ENCODE measurements at regions not wholly inside any gene's neighbourhood (a gene's known extent, or its start where the extent isn't known, plus 50 kb on each side); places are given as distances from the start of the nearest gene placed in this dataset.
"Not testable (repeated sequence)": the region's sequence is repeated elsewhere in the genome, so short reads cannot be mapped to it uniquely, and the experiment has no call there.

- no peaks in the 10 kb centered on the region for H3K36me3 ChIP-seq
- peaks cover 4% of the 10 kb centered on the region for H3K27me3 ChIP-seq
- no peaks in the 10 kb centered on the region for H3K9me3 ChIP-seq
- H3K4me1 ChIP-seq (ENCODE audit: control insufficient read depth in 1 of 2, insufficient read depth in 1 of 2, low read depth in 1 of 2, low read length in 1 of 2), result no peaks in the 10 kb centered on the region
- TF ChIP-seq CTCF (IDR thresholded peaks at IDR 0.05), result no peak
- no peak overlapping the region for H3K27ac ChIP-seq
- H3K4me3 ChIP-seq (ENCODE audit: low read depth in 1 of 2, low read length in 1 of 2), result no peak overlapping the region
Observed at GRCh38 chr20:48486065-48486464, 341.7 kb downstream of the PREX1 start.

- H3K27ac ChIP-seq; H3K4me1 ChIP-seq (ENCODE audit: control insufficient read depth in 1 of 2, insufficient read depth in 1 of 2, low read depth in 1 of 2, low read length in 1 of 2); H3K9me3 ChIP-seq; H3K36me3 ChIP-seq; H3K4me3 ChIP-seq (ENCODE audit: low read depth in 1 of 2, low read length in 1 of 2): not testable (repeated sequence)
- H3K27me3 ChIP-seq, result peaks cover 13% of the 10 kb centered on the region
Observed at GRCh38 chr20:48485153-48485552, 342.6 kb downstream of the PREX1 start.

- H3K36me3 ChIP-seq, result no peaks in the 10 kb centered on the region
- TF ChIP-seq CTCF (IDR thresholded peaks at IDR 0.05), result no peak
- no peak overlapping the region for H3K27ac ChIP-seq
- H3K4me1 ChIP-seq (ENCODE audit: control insufficient read depth in 1 of 2, insufficient read depth in 1 of 2, low read depth in 1 of 2, low read length in 1 of 2), result no peaks in the 10 kb centered on the region
- no peak overlapping the region for H3K4me3 ChIP-seq (ENCODE audit: low read depth in 1 of 2, low read length in 1 of 2)
- H3K27me3 ChIP-seq, result peaks cover 29% of the 10 kb centered on the region
- no peaks in the 10 kb centered on the region for H3K9me3 ChIP-seq
Observed at GRCh38 chr20:48483334-48484066, 344.3 kb downstream of the PREX1 start.

GRCh38 chr20:48482790-48483189 is 345.0 kb downstream of the PREX1 start:
- Histone ChIP-seq H3K4me1 (ENCODE audit: control insufficient read depth in 1 of 2, insufficient read depth in 1 of 2, low read depth in 1 of 2, low read length in 1 of 2) (no peaks in the 10 kb centered on the region), H3K27ac (no peak overlapping the region), H3K9me3 (no peaks in the 10 kb centered on the region), H3K36me3 (no peaks in the 10 kb centered on the region), H3K4me3 (ENCODE audit: low read depth in 1 of 2, low read length in 1 of 2) (no peak overlapping the region), H3K27me3 (peaks cover 36% of the 10 kb centered on the region)
- TF ChIP-seq CTCF (IDR thresholded peaks at IDR 0.05), result no peak

- Histone ChIP-seq H3K9me3 (no peaks in the 10 kb centered on the region), H3K27me3 (peaks cover 43% of the 10 kb centered on the region)
Observed at GRCh38 chr20:48480216-48480772, 347.5 kb downstream of the PREX1 start.

More at GRCh38 chr20:48480216-48480772, 347.5 kb downstream of the PREX1 start:
- no peak overlapping the region for H3K27ac ChIP-seq
- H3K4me1 ChIP-seq (ENCODE audit: control insufficient read depth in 1 of 2, insufficient read depth in 1 of 2, low read depth in 1 of 2, low read length in 1 of 2), result no peaks in the 10 kb centered on the region
- H3K36me3 ChIP-seq, result no peaks in the 10 kb centered on the region
- H3K4me3 ChIP-seq (ENCODE audit: low read depth in 1 of 2, low read length in 1 of 2), result no peak overlapping the region
- TF ChIP-seq CTCF (IDR thresholded peaks at IDR 0.05), result no peak
